DMS153 (cell line): ENCODE measurements at regions not wholly inside any gene's neighbourhood (a gene's known extent, or its start where the extent isn't known, plus 50 kb on each side); places are given as distances from the start of the nearest gene placed in this dataset.
"Not testable (repeated sequence)": the region's sequence is repeated elsewhere in the genome, so short reads cannot be mapped to it uniquely, and the experiment has no call there.

Experiments
- DNase-seq: peaks from one replicate; lab custom pipeline; 2025; lab: John Stamatoyannopoulos, UW

DNA sequence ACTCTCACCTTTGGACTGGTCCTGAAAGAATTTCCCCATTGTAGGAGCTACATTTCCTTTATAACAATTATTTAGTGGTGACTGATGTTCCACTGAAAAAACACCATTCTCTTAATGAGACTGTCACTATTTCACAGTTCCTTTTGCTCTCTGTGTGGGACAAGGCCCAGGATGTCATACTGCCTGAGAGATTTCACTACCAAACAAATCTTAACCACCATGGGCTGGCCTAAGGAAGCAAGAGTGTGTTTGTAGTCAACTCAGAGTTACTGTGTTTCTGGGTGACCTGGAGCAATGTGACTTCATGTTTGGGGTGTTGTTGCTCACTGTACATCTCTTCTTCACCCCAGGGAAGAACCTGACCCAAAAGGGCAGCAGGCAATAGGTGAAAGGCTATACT, 50.1 kb upstream of the ZNF608 start:
- no peak for DNase-seq

- no peak for DNase-seq
These were observed 51.2 kb upstream of the ZNF608 start for GRCh38 chr5:124797665-124798087.

- no peak for DNase-seq
These were observed 52.5 kb upstream of the ZNF608 start for GRCh38 chr5:124798890-124799289.

GRCh38 chr5:124801551-124801950, 55.1 kb upstream of the ZNF608 start:
- no peak for DNase-seq

GRCh38 chr5:124803617-124804323, 57.3 kb upstream of the ZNF608 start:
- DNase-seq, result no peak

DNA sequence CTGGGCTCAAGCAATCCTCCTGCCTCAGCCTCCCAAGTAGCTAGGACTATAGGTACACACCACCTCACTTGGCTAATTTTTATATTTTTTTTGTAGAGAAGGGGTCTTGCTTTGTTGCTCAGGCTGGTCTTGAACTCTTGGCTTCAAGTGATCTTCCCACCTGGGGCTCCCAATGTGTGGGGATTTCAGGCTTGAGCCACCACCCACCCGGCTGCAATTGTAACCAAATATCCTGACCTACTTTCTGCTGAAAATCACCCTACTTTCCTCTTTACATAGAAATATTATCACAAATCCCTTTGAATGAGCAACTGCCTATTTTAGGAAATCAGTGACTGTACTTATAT, 59.6 kb upstream of the ZNF608 start:
- no peak for DNase-seq

GRCh38 chr5:124806373-124807077, 60.1 kb upstream of the ZNF608 start:
- DNase-seq, result peak; percentile 91

DNA sequence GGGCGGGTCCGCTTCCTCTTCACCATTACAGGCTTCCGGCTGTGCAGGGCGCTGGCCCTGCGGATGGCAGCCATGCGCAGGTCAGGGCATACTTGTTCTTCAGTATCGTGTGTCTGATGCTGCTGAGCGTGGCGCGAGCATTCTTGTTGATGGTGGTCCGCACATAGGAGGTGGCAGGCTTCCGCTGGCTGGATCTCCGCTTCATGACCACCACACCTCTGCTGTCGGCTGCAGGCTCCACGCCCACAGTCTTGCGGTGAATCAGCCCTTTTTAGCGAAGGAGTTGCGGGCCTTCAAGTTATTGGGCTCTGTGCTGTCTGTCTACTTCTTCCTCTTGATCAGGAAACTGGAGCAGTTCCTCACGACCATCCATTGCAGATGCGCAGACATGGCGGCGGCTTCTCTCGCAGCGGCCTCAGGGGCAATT, 62.4 kb upstream of the ZNF608 start:
- DNase-seq, result no peak

DNA sequence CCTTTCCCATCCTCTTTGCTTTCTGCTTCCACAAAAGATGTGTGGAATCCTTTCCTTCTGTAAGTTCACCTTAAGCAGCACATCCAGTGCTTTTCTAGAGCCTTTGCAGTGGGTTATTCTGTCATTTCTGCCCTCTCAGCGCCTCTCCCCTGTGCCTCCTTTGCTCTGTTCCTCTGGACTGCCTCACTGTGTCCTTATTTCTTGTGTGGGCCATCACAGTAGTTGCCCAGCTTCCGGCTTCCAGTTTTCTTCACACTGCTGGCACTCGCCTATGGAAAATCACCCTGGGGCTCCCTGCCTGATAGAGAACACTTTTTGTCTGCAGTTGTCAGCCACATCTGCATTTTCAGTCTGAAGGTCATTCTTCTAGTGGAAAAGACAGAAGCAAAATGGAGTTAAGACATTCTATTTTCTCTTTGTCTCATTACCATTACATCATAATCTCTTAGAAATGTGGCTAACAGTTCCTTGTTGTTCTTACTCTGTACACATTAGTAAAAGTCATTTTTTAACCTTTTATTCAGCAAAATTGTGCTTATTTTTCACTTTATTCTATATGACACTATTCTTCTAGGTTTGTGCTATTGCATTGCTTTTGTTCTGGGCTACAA, 64.1 kb upstream of the ZNF608 start:
- no peak for DNase-seq

GRCh38 chr5:124812771-124813358, 66.4 kb upstream of the ZNF608 start:
- no peak for DNase-seq

- no peak for DNase-seq
These were observed 69.9 kb upstream of the ZNF608 start for GRCh38 chr5:124816381-124816780.

- no peak for DNase-seq
These were observed 72.8 kb upstream of the ZNF608 start for GRCh38 chr5:124819201-124819600.

GRCh38 chr5:124822647-124823046, 76.2 kb upstream of the ZNF608 start:
- no peak for DNase-seq

GRCh38 chr5:124823380-124823779, 76.9 kb upstream of the ZNF608 start:
- DNase-seq, result no peak

- no peak for DNase-seq
These were observed 78.3 kb upstream of the ZNF608 start for GRCh38 chr5:124824637-124825158.

- DNase-seq, result no peak
These were observed 79.0 kb upstream of the ZNF608 start for GRCh38 chr5:124825250-124825982.

DNA sequence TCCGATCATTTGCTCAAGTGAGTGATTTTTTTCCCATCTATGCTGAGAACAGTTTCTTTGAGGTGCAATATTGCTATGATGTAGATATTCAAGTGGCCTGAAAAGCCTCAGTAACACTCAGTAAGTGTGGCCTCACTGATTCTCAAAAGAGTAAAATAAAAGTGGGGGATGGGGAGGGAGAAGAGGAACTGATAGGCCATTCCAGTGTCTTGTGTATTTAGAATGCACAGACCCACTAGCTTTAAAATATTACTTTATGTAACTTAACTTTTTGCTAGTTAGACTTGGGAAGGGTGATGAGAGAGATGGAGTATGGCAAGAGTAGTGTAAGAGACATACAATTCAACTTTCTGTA, 79.5 kb upstream of the ZNF608 start:
- no peak for DNase-seq

- no peak for DNase-seq
These were observed 82.3 kb upstream of the ZNF608 start for GRCh38 chr5:124828731-124829234.

DNA sequence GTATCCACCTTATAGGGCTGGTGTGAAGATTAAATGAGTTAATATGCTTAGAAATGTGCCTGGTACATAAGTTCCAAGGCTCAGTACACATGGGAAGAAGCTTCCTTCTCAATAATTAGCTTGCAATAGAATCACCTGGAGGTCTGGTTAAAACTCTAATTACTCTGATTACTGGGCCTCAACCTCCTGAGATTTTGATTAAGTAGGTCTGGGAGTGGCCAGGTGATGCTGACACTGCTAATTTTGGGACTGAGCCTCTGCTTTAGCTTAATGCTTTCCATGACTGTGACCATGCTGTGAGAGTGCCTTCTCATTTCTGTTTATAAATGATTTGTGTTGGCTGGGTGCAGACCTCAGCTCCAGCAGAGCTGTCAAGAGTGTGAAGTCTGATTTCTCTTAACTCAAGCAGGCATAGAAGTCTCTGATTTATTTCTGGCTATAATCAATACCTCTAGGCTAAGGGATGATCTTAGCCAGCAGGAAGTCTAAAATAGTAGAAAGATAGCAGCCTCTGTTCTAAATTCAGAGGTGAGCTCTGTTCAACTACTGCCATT, 85.3 kb upstream of the ZNF608 start:
- no peak for DNase-seq

DNA sequence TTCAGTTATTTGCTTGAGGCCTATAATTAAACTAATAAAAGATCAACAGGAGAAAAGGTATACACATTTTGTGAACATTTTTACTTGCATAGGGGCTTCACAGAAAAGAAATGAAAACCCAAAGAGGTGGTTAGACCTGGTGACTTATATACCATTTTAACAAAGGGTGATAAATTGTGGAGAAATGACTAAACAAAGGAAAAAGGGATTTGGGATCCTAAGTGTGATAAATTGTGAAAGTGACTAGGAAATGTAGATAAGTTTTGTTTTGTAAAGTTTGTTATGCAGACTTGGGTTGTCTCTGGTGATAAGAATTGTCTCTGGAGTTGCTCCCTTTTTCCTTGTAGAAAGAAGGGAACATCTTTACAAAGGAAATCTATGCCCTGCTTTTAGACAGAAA, 86.1 kb upstream of the ZNF608 start:
- no peak for DNase-seq

DNA sequence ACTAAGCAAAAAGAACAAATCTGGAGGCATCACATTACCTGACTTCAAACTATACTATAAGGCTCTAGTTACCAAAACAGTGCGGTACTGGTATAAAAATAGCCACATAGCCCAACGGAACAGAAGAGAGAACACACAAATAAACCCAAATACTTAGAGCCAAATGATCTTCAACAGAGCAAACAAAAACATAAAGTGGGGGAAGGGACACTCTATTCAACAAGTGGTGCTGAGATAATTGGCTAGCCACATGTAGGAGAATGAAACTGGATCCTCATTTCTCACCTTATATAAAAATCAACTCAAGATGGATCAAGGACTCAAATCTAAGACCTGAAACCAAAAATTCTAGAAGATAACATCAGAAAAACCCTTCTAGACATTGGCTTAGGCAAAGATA, 89.9 kb upstream of the ZNF608 start:
- DNase-seq, result not testable (repeated sequence)
